Loucy (cell line): ENCODE measurements at regions not wholly inside any gene's neighbourhood (a gene's known extent, or its start where the extent isn't known, plus 50 kb on each side); places are given as distances from the start of the nearest gene placed in this dataset.

Experiments
- CTCF ChIP-seq: fragments of 200-600 bp; sonication (generic); conservative IDR thresholded peaks from 2 replicates; pipeline ENCODE4 v1.5.1; 2014; ENCODE audit warnings: mild to moderate bottlenecking, antibody characterized with exemption, low read length
- EZH2phosphoT487 ChIP-seq: fragments of 200-600 bp; IDR thresholded peaks from 2 replicates; pipeline ENCODE4 v1.6.1; 2018; ENCODE audit warnings: antibody characterized with exemption, mild to moderate bottlenecking, moderate library complexity, borderline replicate concordance

GRCh38 chr3:127044996-127045395 is 62.1 kb downstream of the PLXNA1 start:
- TF ChIP-seq CTCF (no peak), EZH2phosphoT487 (no peak)
